ENCODE measurements at regions not wholly inside any gene's neighbourhood (a gene's known extent, or its start where the extent isn't known, plus 50 kb on each side); places are given as distances from the start of the nearest gene placed in this dataset.
"Not testable (repeated sequence)": the region's sequence is repeated elsewhere in the genome, so short reads cannot be mapped to it uniquely, and the experiment has no call there.

DNA sequence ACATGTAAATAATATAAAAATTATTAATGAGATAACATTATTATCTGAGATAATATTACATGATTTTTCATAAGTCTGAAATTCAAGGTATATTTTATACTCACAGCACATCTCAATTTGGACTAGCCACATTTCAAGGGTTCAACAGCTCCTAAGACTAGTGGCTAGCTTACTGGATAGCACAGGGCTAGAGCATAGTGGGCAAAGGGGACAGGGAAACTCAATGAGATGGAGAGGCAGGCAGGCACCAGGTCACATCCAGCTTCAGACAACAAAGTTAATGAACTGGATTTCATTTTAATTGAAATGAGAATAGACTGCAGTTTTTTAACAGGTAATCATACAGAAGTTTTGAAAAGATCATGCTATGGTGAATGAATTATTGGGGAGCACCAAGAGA lies 137.4 kb downstream of the NBPF8 start:
- not testable (repeated sequence) for DNase-seq

DNA sequence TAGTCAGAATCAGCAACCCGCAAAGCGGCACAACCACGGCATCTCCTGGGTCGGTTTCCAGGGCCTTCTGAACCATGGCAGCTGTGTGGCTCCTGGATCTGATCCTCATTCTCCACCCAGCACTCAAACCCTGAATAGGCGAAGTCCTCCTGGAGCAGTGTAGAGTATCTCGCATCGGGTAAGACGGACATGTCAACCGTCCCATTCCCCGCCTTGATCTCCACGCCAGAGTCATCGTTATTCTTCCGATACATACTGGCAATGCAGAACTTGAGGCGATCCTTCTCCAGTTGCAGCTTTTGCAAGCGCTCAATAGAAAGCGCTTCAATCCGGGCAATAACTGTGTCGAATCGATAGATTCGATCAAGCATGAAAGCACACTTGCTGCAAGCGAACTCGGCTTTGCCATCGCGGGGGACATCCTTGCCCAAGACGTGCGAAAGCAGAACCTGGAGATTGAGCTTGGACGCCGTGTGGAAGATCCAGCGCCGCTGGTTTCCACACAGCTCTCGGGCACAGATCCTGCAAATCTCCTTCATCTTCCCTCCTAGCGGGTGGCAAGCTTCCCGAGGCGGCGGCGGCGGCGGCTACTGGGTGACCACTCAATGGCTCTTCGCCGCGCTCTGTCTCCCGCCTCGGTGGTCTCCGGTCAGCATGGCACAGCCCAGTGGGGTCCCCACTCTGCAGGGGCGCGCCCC lies 142.9 kb downstream of the NBPF8 start:
- DNase-seq, result not testable (repeated sequence)

DNA sequence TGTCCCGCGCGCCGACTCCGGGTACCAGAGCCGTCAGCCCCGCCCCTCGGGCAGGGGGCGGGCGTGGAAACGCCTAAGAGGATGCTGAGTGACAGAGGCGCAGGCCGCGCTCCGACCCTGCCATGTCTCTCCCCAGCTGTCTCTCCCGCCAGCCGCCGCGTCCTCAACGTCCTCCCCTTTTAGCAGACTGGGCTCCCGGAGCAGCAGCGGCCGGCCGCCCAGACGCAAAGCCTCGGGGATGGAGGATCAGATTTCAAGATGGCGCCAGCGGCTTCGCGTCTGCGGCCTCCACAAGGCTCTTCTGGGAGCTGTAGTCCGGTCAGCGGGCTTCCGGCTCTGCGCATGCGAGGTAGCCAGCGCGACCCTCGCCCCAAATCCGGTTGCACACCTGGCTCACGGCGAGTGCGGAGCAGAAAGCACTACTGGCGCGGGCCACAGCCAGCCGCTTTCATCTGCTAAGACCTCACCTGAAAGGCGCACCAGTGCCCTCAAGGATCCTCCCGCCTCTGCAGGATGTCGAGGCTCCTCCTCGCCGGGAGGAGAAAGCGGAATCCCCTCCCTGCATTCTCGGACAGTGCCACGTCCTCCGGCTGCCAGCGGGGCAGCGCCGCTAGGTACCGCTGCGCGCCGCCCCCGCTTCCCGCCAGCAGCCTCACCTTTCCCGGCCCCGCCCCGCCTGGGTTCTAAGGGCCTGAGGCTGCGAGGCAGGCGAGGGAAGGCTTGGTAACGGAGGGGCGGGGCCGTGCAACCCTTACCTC lies 143.6 kb downstream of the NBPF8 start:
- DNase-seq, result peak; percentile 47

DNA sequence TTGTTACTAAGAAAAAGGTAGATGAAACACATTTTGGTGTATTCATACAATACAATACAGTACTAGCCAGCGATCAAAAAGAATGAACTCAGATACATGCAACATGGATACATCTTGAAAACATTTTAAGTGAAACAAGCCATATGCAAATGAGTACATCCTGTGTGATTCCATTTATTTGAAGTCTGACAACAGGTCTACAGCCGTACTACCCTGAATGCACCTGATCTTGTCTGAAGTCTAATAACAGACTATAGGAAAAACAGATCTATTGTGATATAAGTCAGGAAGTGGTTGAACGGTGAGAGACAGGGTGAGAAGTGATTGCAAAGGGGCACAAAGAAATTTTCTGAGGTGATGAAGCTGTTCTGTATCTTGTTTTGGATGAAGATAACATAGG lies 146.9 kb downstream of the NBPF8 start:
- not testable (repeated sequence) for DNase-seq

DNA sequence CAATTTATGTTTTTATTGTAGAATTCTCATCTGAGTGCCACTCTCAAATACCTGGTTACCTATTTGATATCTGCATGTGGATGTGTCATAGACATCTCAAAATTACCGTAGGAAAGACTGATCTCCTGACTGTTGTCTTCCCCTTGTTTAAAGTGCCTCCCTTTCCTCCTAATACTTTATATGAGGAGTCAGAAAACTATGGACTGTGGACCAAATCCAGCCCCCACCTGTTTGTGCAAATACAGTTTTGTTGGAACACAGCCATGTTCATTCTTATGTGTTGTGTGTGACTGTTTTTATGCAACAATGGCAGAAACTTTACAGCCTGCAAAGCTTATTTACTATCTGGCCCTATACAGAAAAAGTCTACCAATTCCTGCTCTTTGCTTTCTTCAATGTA lies 150.6 kb downstream of the NBPF8 start:
- DNase-seq, result not testable (repeated sequence)

DNA sequence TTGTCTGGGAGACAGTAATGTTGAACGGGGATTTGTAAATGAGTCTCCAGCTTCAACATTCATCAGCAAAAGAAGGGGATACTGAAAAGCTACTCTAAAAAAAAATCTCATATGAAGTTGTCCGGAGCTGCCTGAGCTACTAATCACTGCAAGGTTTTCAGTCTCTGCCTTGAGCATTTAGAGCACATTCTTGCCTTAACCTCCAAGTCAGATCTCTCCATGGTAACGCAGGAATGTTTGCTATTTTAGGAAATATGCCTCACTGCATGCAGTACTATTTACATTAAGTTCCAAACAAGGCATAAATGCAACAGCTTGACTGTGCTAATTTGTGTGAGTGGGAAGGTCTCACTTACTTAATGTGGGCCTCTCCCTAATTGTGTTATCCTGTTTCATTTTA lies 152.8 kb downstream of the NBPF8 start:
- not testable (repeated sequence) for DNase-seq

DNA sequence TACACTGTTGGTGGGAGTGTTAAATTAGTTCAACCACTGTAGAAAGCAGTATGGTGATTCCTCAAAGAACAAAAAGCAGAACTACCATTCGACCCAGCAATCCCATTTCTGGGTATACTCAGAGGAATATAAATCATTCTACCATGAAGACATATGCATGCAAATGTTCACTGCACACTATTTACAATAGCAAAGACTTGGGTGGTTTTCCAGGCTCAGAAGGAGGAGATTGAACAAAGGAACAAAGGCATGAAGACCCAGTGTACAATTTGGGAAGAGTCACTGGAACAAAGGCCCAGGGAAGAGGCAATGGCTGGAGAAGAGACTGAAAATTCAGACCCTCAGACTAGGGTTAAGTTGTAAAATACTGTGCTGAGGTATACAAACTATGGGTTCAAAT lies 148.5 kb upstream of the NBPF26 start:
- DNase-seq, result not testable (repeated sequence)

DNA sequence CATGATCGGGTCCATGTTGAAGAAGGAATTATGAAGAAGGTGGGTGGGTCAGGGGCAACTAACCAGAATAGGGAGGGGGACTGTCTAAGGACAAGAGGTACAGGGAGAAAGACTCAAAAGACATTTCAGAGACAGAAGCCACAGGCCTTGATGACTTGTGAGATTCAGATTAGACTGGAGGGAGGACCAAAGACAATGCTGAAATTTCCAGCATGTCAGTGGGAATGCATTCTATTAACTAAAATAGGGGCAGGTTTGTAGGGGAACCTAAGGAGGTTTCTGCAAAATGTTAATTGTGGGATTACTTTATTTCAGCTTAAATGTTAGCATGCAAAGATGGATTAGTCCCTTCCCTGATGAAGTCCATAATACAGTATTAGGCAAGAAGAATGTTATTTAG lies 141.6 kb upstream of the NBPF26 start:
- DNase-seq, result not testable (repeated sequence)

DNA sequence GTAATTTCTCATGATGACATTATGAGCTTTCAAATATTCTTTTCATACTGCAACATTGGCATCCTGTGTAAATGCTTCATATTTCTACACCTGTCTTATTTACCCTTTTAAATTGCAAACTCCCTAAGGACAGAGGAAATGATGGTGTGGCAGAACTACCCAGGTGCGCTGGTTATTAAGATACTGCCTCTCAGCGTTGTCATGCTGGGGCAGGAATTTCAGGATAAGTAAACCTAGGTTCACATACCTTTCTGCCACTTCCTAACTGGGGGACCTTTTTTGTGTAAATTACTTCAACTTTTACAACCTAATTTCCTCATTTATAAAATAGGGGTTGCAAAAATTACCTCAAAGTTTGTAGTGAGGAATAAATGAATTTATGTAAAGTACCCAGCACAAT lies 137.7 kb upstream of the NBPF26 start:
- not testable (repeated sequence) for DNase-seq

DNA sequence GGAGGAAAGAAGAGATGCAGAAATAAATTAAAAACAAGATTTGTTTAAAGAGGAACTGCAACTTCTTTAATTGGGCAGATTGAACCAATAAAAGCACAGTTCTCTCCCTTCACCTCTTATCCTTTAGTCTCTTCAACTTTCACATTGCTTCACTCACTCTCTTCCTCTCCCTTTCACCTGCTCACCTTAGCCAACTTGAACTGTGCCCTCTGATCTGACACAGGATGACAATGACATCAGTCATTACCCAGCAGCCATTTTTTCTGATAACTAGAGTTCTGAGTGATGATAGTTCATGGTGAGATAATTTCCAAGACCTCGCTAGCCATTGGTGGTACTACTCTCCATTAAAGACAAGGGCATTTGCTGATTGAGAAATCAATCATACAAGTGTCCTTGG lies 134.9 kb upstream of the NBPF26 start:
- DNase-seq, result not testable (repeated sequence)

DNA sequence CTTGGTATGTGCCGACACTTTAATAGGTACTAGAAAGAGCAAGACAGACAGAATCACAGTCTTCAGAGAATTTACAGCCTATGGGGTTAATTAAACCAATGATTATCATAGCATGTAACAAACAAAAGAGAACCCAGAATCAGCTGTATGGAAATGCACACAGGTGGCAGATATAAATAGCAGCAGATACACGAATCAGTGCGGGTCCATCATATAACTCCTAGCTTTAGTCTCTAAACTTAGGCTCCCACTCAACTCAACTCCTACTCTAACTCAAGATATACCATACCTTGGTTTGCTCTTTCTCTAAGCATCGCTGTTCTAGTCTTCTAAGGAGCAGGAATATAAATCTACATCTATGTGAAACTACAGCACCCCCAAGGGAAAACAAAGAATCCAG lies 132.0 kb upstream of the NBPF26 start:
- DNase-seq, result not testable (repeated sequence)

DNA sequence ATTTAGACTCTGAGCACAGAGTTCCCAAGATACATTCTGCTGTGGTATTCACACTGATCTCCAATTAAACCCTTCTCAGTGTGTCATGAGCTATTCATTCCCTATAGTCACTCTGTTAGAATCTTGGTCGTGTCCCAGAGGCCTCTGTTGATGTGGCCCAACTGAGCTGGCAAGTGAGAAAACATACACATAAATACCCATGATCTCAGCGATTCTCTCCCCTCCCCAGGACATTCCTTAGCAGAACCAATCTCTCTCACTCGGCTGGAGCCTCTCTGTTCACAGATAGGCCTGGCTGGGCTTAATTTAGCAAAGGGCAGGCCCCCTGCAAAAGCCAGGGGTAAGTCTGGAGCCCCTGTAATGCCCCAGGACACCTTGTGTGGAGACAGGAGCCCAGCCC lies 130.8 kb upstream of the NBPF26 start:
- not testable (repeated sequence) for DNase-seq

DNA sequence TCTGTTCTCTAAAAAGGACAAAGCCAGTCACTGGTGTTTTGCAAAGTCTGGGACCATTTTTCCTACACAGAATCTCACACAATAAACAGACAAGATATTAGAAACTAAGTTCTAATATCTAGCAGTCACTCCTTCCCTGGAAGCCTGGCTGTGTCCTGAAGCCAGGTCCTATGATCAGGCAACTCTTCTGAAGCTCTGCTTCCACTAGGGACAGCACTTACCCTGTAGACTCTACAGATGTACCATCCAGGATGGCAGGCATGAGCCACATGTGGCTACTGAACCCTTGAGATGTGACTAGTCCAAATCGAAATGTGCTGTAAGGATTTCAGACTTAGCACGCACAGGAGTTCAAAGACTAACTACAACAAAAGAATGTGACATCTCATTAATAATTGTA lies 130.1 kb upstream of the NBPF26 start:
- DNase-seq, result not testable (repeated sequence)

DNA sequence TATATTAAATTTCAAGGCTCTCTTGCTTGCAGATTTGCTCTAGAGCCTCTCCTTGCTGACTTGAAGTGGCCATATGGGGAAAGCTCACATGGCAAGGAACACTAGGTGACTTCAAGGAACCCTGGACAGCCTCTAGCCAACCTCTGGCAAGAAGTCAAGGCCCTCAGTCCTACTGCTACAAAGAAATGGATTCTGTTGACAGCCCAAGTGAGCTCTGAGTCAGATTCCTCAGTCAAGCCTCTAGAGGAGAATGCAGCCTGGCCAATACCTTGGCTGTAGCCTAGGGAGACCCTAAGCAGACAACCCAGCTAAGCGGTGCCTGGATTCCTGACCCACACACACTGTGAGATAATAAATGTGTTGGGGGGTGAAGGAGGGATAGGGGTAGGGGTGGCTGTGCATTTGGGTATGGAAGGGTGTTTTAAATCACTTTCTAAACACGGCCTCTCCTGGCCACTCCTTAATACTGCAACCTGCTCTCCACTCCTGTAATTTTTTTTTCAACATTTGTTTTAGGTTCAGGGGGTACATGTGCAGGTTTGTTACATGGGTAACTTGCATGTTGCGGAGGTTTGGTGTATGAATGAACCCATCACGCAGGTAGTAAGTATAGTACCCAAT lies 125.3 kb upstream of the NBPF26 start:
- not testable (repeated sequence) for DNase-seq

DNA sequence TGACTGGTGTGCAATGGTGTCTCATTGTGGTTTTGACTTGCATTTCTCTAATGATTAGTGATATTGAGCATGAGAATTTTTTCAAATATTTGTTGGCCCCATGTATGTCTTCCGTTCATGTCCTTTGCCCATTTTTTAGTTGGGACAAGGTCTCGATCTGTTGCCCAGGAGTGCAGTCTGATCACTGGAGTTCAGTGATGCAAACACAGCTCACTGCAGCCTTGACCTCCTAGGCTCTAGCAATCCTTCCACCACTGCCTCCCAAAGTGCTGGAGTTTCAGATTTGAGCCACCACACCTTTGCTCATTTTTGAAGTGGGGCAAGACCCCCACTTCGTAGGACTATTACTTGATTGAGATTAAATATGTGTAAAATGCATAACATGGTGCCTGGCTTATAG lies 124.2 kb upstream of the NBPF26 start:
- DNase-seq, result not testable (repeated sequence)

DNA sequence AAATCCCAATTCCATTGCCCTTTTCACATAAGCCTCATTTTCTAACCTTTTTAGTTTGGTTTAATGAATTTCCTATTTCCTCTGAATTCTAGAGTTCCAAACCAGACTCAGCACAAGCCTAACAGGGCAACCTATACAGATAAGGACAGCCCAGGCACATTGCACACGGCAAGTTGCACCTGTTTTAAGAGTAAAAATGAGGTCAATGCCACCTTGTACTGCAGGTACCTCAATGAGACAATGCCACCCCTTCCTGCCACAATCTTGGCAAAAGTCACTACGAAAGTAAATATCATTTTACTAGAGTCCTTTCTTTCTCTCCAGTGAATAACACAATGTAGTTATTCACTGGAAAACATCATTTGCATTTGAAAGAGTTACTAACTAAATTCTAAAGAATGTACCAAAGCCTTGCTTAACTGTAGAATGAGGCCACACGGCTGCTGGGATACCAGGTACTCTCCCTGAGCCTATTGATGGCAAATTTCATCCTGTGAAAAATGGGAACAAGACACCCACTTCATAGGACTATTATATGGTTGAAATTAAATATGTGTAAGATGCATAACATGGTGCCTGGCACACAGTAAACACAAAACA lies 123.2 kb upstream of the NBPF26 start:
- not testable (repeated sequence) for DNase-seq

DNA sequence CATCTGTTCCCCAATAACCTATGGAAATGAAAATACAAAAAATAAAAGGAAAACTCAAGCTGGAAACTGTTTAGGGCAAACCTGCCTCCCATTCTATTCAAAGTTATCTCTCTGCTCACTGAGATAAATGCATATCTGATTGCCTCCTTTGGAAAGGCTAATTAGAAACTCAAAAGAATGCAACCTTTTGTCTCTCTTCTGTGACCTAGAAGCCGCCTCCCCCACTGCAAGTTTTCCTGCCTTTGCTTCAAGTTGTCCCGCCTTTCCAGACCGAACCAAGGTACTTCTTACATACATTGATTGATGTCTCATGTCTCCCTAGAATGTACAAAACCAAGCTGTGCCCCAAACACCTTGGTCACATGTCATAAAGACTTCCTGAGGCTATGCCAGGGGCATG lies 115.9 kb upstream of the NBPF26 start:
- not testable (repeated sequence) for DNase-seq

DNA sequence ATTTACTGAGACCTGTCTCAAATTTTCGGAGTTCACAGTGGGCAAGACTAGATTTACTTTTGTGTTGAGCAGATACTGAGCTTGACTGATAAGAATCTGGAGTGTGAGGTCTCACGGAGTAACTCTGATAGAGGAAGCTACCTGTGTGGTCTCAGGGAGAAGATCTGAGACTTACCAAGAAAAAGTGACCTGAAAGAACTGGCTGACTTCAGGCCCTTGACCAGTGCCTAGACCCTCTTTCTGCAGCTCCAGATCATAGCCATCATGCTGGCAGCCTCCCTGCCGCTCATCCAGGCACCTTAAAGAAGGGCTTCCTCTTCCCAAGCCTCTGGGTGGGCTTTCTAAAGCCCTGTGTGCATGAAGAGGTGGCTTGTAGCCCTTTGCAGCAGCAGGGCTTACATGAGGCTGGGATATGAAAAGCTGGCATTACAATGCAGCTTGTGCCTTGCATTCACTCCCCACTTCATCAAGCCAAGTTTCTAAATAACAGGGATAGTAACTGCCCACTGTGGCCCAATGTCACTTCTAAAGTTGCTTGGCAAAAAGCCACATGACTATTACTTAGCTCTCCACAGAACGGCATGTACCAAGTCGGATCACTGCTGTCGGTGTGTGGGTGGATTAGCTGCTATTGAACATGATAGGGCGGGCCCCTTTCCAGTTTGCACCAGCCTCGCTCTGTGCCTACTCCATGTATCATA lies 115.3 kb upstream of the NBPF26 start:
- not testable (repeated sequence) for DNase-seq

DNA sequence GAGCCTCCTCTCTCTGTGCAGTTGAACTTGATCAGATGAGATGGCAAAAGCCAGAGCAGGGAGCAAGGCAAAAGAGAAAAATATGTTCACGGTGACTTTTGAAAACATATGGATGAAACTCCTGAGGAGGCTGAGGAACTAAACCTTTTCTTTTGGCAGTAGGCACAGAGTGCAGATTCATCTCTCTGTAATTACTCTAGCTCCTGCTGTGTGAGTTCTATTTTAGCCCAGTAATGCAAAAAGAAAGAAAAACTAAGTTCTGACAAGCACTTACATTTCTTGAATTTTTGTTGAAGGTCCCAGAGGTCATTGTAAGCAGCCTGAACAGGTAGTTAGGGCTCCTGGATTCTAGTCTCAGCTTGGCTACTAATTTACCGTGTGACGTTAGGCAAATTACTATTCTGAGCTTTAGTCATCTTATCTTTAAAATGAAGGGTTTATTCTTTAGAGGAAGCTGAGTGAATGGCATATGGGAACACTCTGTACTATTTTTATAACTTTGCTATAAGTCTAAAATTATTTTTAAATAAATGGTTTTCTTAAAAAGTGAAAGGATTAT lies 114.7 kb upstream of the NBPF26 start:
- DNase-seq, result not testable (repeated sequence)

DNA sequence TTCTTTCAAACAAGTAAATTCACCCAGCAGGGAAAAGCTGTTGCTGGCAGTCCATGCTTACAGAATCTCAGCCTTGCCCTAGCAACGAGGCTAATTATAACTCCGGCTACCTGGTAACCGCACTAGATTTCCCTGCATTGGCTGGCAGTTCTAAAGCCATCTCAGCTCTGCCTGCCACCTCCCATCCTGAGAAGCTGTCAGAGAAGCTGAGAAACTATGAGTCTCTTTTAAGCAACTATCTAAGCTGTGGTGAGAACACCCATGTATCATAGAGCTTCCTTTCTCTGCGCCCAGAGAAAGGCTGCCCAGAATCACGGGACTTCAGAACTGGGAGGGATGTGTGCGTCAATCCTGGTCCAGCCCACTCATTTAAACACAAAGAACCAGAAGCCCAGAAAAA lies 113.9 kb upstream of the NBPF26 start:
- not testable (repeated sequence) for DNase-seq

DNA sequence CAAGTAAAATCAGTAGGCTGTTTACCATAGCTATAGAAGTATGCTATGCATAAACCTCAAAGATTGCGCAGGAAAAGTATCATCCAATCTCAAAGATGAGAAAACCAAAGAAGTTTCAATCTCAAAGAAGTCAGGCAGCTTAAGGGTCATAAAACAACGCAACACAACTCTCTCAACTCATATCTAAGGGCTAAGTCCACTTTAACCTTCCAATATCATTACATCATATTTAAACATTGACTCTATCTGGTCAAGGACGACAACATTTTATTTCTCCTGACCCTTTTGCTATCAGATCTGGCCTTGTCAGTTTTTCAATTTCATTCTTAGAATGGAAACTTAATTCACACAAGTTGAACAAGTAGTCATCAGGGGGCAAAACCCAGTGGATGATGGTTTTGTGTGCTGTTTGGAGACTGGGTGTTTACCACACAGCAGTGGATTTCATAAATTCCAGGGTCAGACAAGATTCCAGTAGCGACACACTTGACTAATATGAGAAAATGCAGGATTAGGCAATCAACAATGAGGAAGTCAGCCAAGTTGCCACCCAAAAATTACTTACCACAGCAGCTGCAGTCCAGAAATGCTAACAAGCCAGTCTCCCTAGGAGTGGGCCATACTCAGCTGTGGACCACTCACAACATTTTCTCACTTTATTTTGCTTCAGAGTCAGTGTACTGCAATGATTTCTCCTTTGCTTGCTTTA lies 108.7 kb upstream of the NBPF26 start:
- DNase-seq, result not testable (repeated sequence)

Data from skin of body (tissue), 1 donor.